ENCODE measurements at regions not wholly inside any gene's neighbourhood (a gene's known extent, or its start where the extent isn't known, plus 50 kb on each side); places are given as distances from the start of the nearest gene placed in this dataset.

- H3K4me1 Mint-ChIP-seq (ENCODE audit: low read depth), result no peaks in the 10 kb centered on the region
- H3K36me3 Mint-ChIP-seq (ENCODE audit: low read depth), result no peaks in the 10 kb centered on the region
- no peak for DNase-seq (ENCODE audit: low spot score)
- H3K27me3 Mint-ChIP-seq (ENCODE audit: low read depth), result peaks cover 27% of the 10 kb centered on the region
- H3K9me3 Mint-ChIP-seq (ENCODE audit: low read depth), result peaks cover 5% of the 10 kb centered on the region
- H3K27ac Mint-ChIP-seq (ENCODE audit: unreplicated experiment), result no peak overlapping the region
- no peak for TF ChIP-seq CTCF (IDR thresholded peaks at IDR 0.05)
- no peak overlapping the region for H3K4me3 Mint-ChIP-seq (ENCODE audit: unreplicated experiment)
Observed at GRCh38 chr4:14383652-14384051, 618.6 kb upstream of the CPEB2 start.

DNA sequence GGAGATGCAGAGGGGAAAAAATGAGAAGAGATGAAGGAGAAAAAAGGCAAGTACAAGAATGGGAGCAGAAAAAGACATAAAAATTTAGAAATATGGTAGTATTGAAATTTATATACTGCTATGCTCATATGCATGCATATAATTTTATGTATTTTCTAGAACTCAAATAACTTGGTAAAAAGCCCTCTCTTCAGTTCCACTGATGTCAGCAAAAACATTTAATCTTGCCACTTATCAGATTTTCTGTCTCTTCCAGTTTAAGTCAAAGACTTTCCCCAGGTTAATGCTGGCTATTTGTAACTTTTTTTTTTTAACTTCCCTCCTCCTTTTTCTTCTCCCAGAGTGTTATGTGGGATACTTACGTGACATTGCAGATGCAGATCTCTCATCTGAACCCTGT, 617.5 kb upstream of the CPEB2 start:
- no peak for DNase-seq (ENCODE audit: low spot score)
- H3K27ac Mint-ChIP-seq (ENCODE audit: unreplicated experiment), result no peak overlapping the region
- no peak overlapping the region for H3K4me3 Mint-ChIP-seq (ENCODE audit: unreplicated experiment)
- H3K9me3 Mint-ChIP-seq (ENCODE audit: low read depth), result no peaks in the 10 kb centered on the region
- H3K27me3 Mint-ChIP-seq (ENCODE audit: low read depth), result peaks cover 27% of the 10 kb centered on the region
- no peaks in the 10 kb centered on the region for H3K4me1 Mint-ChIP-seq (ENCODE audit: low read depth)
- no peaks in the 10 kb centered on the region for H3K36me3 Mint-ChIP-seq (ENCODE audit: low read depth)
- TF ChIP-seq CTCF (IDR thresholded peaks at IDR 0.05), result no peak

DNA sequence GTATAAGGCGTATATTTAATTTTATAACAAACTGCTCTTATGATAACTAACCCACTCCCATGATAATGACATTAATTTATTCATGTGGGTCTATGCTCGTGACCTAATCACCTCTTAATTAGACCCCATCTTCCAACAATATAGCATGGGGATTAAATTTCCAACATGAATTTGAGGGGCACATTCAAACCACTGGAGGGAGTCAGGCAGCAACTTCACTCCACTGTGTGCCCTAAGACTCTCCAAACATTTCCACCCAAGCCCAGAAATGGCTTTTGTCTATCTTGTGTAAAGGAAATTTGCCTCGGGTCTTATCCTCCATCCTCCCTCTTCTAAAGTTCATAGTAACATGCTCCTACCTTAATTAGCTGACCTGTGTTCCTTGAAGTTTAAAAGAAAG, 616.1 kb upstream of the CPEB2 start:
- Mint-ChIP-seq H3K4me1 (ENCODE audit: low read depth) (no peaks in the 10 kb centered on the region), H3K9me3 (ENCODE audit: low read depth) (no peaks in the 10 kb centered on the region), H3K27me3 (ENCODE audit: low read depth) (peaks cover 27% of the 10 kb centered on the region), H3K4me3 (ENCODE audit: unreplicated experiment) (no peak overlapping the region), H3K36me3 (ENCODE audit: low read depth) (no peaks in the 10 kb centered on the region), H3K27ac (ENCODE audit: unreplicated experiment) (no peak overlapping the region)
- no peak for TF ChIP-seq CTCF (IDR thresholded peaks at IDR 0.05)
- DNase-seq (ENCODE audit: low spot score), result no peak

DNA sequence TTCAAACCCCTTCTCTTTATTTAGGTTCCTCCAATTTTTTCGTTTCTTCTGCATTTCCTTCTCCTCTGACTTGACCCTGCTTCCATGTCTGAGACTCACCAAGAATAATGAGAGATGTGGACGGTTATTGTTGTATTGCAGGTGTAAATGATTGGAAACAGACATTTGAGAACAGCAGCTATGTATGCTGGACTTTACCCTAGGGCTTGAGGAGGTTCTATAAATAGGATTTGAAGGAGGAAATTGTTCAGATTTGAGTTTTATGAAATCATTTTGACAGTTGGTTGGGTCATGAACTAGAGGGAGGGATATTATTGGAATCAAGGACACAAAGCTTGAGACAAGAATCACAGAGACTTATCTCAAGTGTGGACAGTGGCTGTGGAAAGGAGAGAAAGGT, 614.6 kb upstream of the CPEB2 start:
- Mint-ChIP-seq H3K36me3 (ENCODE audit: low read depth) (no peaks in the 10 kb centered on the region), H3K9me3 (ENCODE audit: low read depth) (no peaks in the 10 kb centered on the region), H3K4me3 (ENCODE audit: unreplicated experiment) (no peak overlapping the region), H3K27me3 (ENCODE audit: low read depth) (peaks cover 28% of the 10 kb centered on the region), H3K4me1 (ENCODE audit: low read depth) (no peaks in the 10 kb centered on the region), H3K27ac (ENCODE audit: unreplicated experiment) (no peak overlapping the region)
- no peak for TF ChIP-seq CTCF (IDR thresholded peaks at IDR 0.05)
- no peak for DNase-seq (ENCODE audit: low spot score)

DNA sequence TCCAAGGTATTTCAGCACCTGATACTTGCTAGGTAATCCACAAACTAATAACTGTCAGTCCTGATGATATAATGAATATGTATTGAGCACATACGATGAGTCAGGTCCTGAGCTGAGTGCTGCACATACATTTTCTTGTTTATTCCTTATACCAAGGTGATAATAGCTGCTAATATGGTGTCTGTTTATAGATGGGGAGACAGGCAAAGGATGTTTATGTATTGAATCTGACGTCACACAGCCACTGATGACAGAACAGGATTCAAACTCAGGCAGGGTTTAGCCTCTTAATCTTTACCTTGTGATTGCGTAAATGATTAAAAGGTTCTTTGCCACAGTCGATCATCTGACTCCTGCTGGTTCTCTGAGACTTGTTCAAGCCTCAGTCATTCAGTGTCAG, 609.9 kb upstream of the CPEB2 start:
- peaks cover 11% of the 10 kb centered on the region for H3K27me3 Mint-ChIP-seq (ENCODE audit: low read depth)
- no peaks in the 10 kb centered on the region for H3K4me1 Mint-ChIP-seq (ENCODE audit: low read depth)
- TF ChIP-seq CTCF (IDR thresholded peaks at IDR 0.05), result no peak
- DNase-seq (ENCODE audit: low spot score), result no peak
- no peaks in the 10 kb centered on the region for H3K9me3 Mint-ChIP-seq (ENCODE audit: low read depth)
- H3K4me3 Mint-ChIP-seq (ENCODE audit: unreplicated experiment), result no peak overlapping the region
- H3K36me3 Mint-ChIP-seq (ENCODE audit: low read depth), result no peaks in the 10 kb centered on the region
- no peak overlapping the region for H3K27ac Mint-ChIP-seq (ENCODE audit: unreplicated experiment)

Measured in chondrocyte (in vitro differentiated cells).